Trophoblast cell (in vitro differentiated cells and primary cell): ENCODE measurements at regions not wholly inside any gene's neighbourhood (a gene's known extent, or its start where the extent isn't known, plus 50 kb on each side); places are given as distances from the start of the nearest gene placed in this dataset.
"Not testable (repeated sequence)": the region's sequence is repeated elsewhere in the genome, so short reads cannot be mapped to it uniquely, and the experiment has no call there.

Source experiments
- DNase-seq, 2 donors: peaks; one replicate each; pipeline ENCODE4 v3.0.0-alpha.2; 2016
- H2AFZ ChIP-seq: 2 replicates; pipeline ENCODE4 v1.6.1; 2013; ENCODE audit warnings: low read length, moderate library complexity, mild to moderate bottlenecking; ENCODE audit not compliant: insufficient read depth, poor library complexity
- H2AK5ac ChIP-seq: 2 replicates; pipeline ENCODE4 v1.6.1; 2013; ENCODE audit warnings: mild to moderate bottlenecking, low read length
- H2BK120ac ChIP-seq: 2 replicates; pipeline ENCODE4 v1.6.1; 2013; ENCODE audit warnings: low read length, mild to moderate bottlenecking, moderate library complexity; ENCODE audit not compliant: insufficient read depth, poor library complexity
- H2BK12ac ChIP-seq: 2 replicates; pipeline ENCODE4 v1.6.1; 2013; ENCODE audit warnings: mild to moderate bottlenecking, low read length, moderate library complexity
- H2BK5ac ChIP-seq: 2 replicates; pipeline ENCODE4 v1.6.1; 2013; ENCODE audit warnings: low read length, low read depth, moderate library complexity, mild to moderate bottlenecking; ENCODE audit not compliant: poor library complexity
- H3K14ac ChIP-seq: 2 replicates; pipeline ENCODE4 v1.6.1; 2013; ENCODE audit warnings: mild to moderate bottlenecking, low read length
- H3K18ac ChIP-seq: 2 replicates; pipeline ENCODE4 v1.6.1; 2013; ENCODE audit warnings: mild to moderate bottlenecking, low read length
- H3K23ac ChIP-seq: 2 replicates; pipeline ENCODE4 v1.6.1; 2013; ENCODE audit warnings: low read length
- H3K27ac ChIP-seq: 2 replicates; pipeline ENCODE4 v1.5.1; 2013; ENCODE audit warnings: low read depth, mild to moderate bottlenecking, inconsistent platforms, low read length, moderate library complexity
- H3K27me3 ChIP-seq: 2 replicates; pipeline ENCODE4 v1.6.1; 2013; ENCODE audit warnings: inconsistent platforms, mild to moderate bottlenecking, low read length, moderate library complexity; ENCODE audit not compliant: insufficient read depth
- H3K36me3 ChIP-seq, 2 experiments: 1 replicate in 1 of 2; 2 replicates in 1 of 2; pipeline ENCODE4 v1.6.1; 2013; ENCODE audit warnings: low read length in 2 of 2, mild to moderate bottlenecking in 2 of 2, moderate library complexity in 1 of 2; ENCODE audit not compliant: insufficient read depth in 2 of 2, control insufficient read depth in 1 of 2
- H3K4ac ChIP-seq: 2 replicates; pipeline ENCODE4 v1.6.1; 2013; ENCODE audit warnings: low read depth, mild to moderate bottlenecking, low read length, moderate library complexity
- H3K4me1 ChIP-seq, 2 experiments: 1 replicate in 1 of 2; 2 replicates in 1 of 2; pipeline ENCODE4 v1.6.1; 2013; ENCODE audit warnings: low read length in 2 of 2, mild to moderate bottlenecking in 2 of 2, moderate library complexity in 1 of 2; ENCODE audit not compliant: insufficient read depth in 2 of 2, control insufficient read depth in 1 of 2
- H3K4me2 ChIP-seq: 2 replicates; pipeline ENCODE4 v1.6.1; 2013; ENCODE audit warnings: inconsistent platforms, mild to moderate bottlenecking, low read length, moderate library complexity
- H3K4me3 ChIP-seq: 2 replicates; pipeline ENCODE4 v1.5.1; 2013; ENCODE audit warnings: mild to moderate bottlenecking, low read depth, low read length, inconsistent platforms
- H3K79me1 ChIP-seq: one replicate; pipeline ENCODE4 v1.6.1; 2013; ENCODE audit warnings: low read length
- H3K79me2 ChIP-seq: 2 replicates; pipeline ENCODE4 v1.6.1; 2013; ENCODE audit warnings: low read length, mild to moderate bottlenecking; ENCODE audit not compliant: control insufficient read depth, insufficient read depth, poor library complexity
- H3K9ac ChIP-seq: 2 replicates; pipeline ENCODE4 v1.6.1; 2013; ENCODE audit warnings: mild to moderate bottlenecking, low read length
- H3K9me3 ChIP-seq: 2 replicates; pipeline ENCODE4 v1.6.1; 2013; ENCODE audit warnings: low read depth, mild to moderate bottlenecking, control low read depth, inconsistent platforms, low read length; ENCODE audit not compliant: insufficient read depth
- H4K12ac ChIP-seq: 2 replicates; pipeline ENCODE4 v1.6.1; 2013; ENCODE audit warnings: low read depth, mild to moderate bottlenecking, low read length, moderate library complexity
- H4K8ac ChIP-seq: 2 replicates; pipeline ENCODE4 v1.6.1; 2013; ENCODE audit warnings: low read depth, mild to moderate bottlenecking, low read length, moderate library complexity
- H4K91ac ChIP-seq: one replicate; pipeline ENCODE4 v1.6.1; 2013; ENCODE audit warnings: low read depth, mild to moderate bottlenecking, low read length, moderate library complexity
- WGBS: extraction: QIAGEN DNeasy Blood & Tissue Kit; methylation state at CpG from one replicate; pipeline ENCODE4 v1.1.7; 2013; ENCODE audit warnings: missing lambda C conversion rate; ENCODE audit not compliant: insufficient read length, insufficient coverage; ENCODE audit errors: extremely low coverage; 5-methylcytosine and 5-hydroxymethylcytosine counted together

GRCh38 chrY:7996726-7997125 is 1085.2 kb upstream of the AMELY start:
- Histone ChIP-seq H3K36me3 (no peaks in the 10 kb centered on the region), H4K12ac (no peak overlapping the region), H3K18ac (no peak overlapping the region), H2AFZ (no peak overlapping the region), H3K79me2 (no peaks in the 10 kb centered on the region), H3K23ac (no peak overlapping the region), H2BK12ac (no peak overlapping the region), H3K9me3 (no peaks in the 10 kb centered on the region), H2BK120ac (no peak overlapping the region), H2BK5ac (no peak overlapping the region), H3K4me2 (no peak overlapping the region), H3K4me1 (no peaks in the 10 kb centered on the region), H3K27ac (no peak overlapping the region), H4K91ac (no peak overlapping the region), H3K4me3 (no peak overlapping the region), H3K4ac (no peak overlapping the region), H3K27me3 (no peaks in the 10 kb centered on the region), H2AK5ac (no peak overlapping the region), H4K8ac (no peak overlapping the region), H3K79me1 (no peaks in the 10 kb centered on the region), H3K9ac (no peak overlapping the region), H3K14ac (no peak overlapping the region)
- no peak for DNase-seq
- no CpG with 5 or more reads among the region's 2 CpGs for WGBS

GRCh38 chrY:7994781-7995180 is 1083.2 kb upstream of the AMELY start:
- not testable (repeated sequence) for H3K36me3 ChIP-seq, H3K79me1 ChIP-seq, H3K79me2 ChIP-seq, H4K8ac ChIP-seq, H4K91ac ChIP-seq, H3K18ac ChIP-seq, H3K14ac ChIP-seq, H3K4ac ChIP-seq, H4K12ac ChIP-seq, H3K23ac ChIP-seq, H2AK5ac ChIP-seq, H3K4me3 ChIP-seq, H3K9me3 ChIP-seq, H3K4me1 ChIP-seq, H3K9ac ChIP-seq, H2AFZ ChIP-seq, H2BK120ac ChIP-seq, H2BK5ac ChIP-seq, H3K4me2 ChIP-seq, H2BK12ac ChIP-seq, H3K27ac ChIP-seq, H3K27me3 ChIP-seq, DNase-seq
- WGBS = 100% methylated on average over 1 of the region's 2 CpGs

DNA sequence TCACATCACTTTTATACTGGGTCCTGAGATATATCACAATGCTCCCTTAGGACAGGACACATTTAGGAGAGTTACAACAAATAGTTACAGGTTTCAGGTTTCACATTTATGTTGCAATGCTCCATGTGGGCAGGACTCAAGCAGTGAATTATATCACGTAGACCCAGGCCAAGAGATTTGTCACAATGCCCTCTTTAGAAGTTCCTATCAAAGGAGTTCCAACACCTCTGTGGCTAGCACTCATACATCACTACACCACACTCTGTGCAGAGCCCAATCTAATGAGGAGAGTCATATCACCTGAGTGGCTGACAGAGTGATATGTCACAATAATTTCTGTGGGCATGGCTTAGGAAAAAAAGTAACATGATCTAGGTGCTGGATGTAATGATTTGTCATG is 1068.2 kb upstream of the AMELY start:
- H3K9ac ChIP-seq = no peak overlapping the region
- H3K27me3 ChIP-seq = no peaks in the 10 kb centered on the region

GRCh38 chrY:7977301-7977700 is 1065.7 kb upstream of the AMELY start:
- Histone ChIP-seq H2BK120ac (no peak overlapping the region), H3K27me3 (no peaks in the 10 kb centered on the region), H2BK5ac (no peak overlapping the region), H4K8ac (no peak overlapping the region), H3K4ac (no peak overlapping the region), H2AFZ (no peak overlapping the region), H4K91ac (no peak overlapping the region), H4K12ac (no peak overlapping the region), H3K79me2 (no peaks in the 10 kb centered on the region), H3K27ac (no peak overlapping the region), H3K9ac (no peak overlapping the region), H3K4me2 (no peak overlapping the region), H3K4me3 (no peak overlapping the region), H3K36me3 (no peaks in the 10 kb centered on the region), H3K18ac (no peak overlapping the region), H3K4me1 (no peaks in the 10 kb centered on the region), H2AK5ac (no peak overlapping the region), H3K23ac (no peak overlapping the region), H3K14ac (no peak overlapping the region), H2BK12ac (no peak overlapping the region), H3K9me3 (no peaks in the 10 kb centered on the region), H3K79me1 (no peaks in the 10 kb centered on the region)
- no CpG with 5 or more reads among the region's 1 CpG for WGBS
- DNase-seq = no peak

More for the DNA sequence above, 1068.2 kb upstream of the AMELY start:
- no peak for DNase-seq
- H3K14ac ChIP-seq = no peak overlapping the region
- H2BK12ac ChIP-seq = no peak overlapping the region
- no peaks in the 10 kb centered on the region for H3K79me1 ChIP-seq
- H4K12ac ChIP-seq = no peak overlapping the region
- no peak overlapping the region for H3K4me3 ChIP-seq
- no peak overlapping the region for H4K91ac ChIP-seq
- no peak overlapping the region for H3K23ac ChIP-seq
- H3K4me2 ChIP-seq = no peak overlapping the region
- H2BK5ac ChIP-seq = no peak overlapping the region
- no CpG with 5 or more reads among the region's 1 CpG for WGBS
- no peak overlapping the region for H2BK120ac ChIP-seq
- H2AK5ac ChIP-seq = no peak overlapping the region
- no peaks in the 10 kb centered on the region for H3K36me3 ChIP-seq
- H3K9me3 ChIP-seq = no peaks in the 10 kb centered on the region
- no peak overlapping the region for H3K27ac ChIP-seq
- no peaks in the 10 kb centered on the region for H3K4me1 ChIP-seq
- H3K79me2 ChIP-seq = no peaks in the 10 kb centered on the region
- H3K18ac ChIP-seq = no peak overlapping the region
- no peak overlapping the region for H2AFZ ChIP-seq
- no peak overlapping the region for H4K8ac ChIP-seq
- no peak overlapping the region for H3K4ac ChIP-seq
